Hippocampal formation (tissue), 2 donors: ENCODE measurements at regions not wholly inside any gene's neighbourhood (a gene's known extent, or its start where the extent isn't known, plus 50 kb on each side); places are given as distances from the start of the nearest gene placed in this dataset.
"Not testable (repeated sequence)": the region's sequence is repeated elsewhere in the genome, so short reads cannot be mapped to it uniquely, and the experiment has no call there.

Experiments
- DNase-seq, 2 donors: peaks; one replicate each; lab custom pipeline; 2025; lab: John Stamatoyannopoulos, UW

GRCh38 chr4:108458681-108459080, 161.7 kb upstream of the RPL34 start:
- no peak for DNase-seq

GRCh38 chr4:108454227-108454626, 166.1 kb upstream of the RPL34 start:
- DNase-seq: no peak

GRCh38 chr4:108453366-108453765, 167.0 kb upstream of the RPL34 start:
- no peak for DNase-seq

GRCh38 chr4:108450236-108450898, 170.0 kb upstream of the RPL34 start:
- no peak for DNase-seq

GRCh38 chr4:108449129-108449528, 171.2 kb upstream of the RPL34 start:
- DNase-seq: no peak

- DNase-seq: no peak
Observed at GRCh38 chr4:108446556-108446955, 173.8 kb upstream of the RPL34 start.

- no peak for DNase-seq
Observed at GRCh38 chr4:108445716-108446115, 174.7 kb upstream of the RPL34 start.

GRCh38 chr4:108443585-108443984, 176.8 kb upstream of the RPL34 start:
- no peak for DNase-seq

GRCh38 chr4:108433832-108434231, 186.5 kb upstream of the RPL34 start:
- DNase-seq: no peak

- DNase-seq: not testable (repeated sequence)
Observed at GRCh38 chr4:108433394-108433793, 187.0 kb upstream of the RPL34 start.

GRCh38 chr4:108432418-108432817, 188.0 kb upstream of the RPL34 start:
- no peak for DNase-seq

- DNase-seq: no peak
Observed at GRCh38 chr4:108431986-108432385, 188.4 kb upstream of the RPL34 start.

- DNase-seq: no peak
Observed at GRCh38 chr4:108430921-108431320, 189.5 kb upstream of the RPL34 start.

- no peak for DNase-seq
Observed at GRCh38 chr4:108429662-108430061, 190.7 kb upstream of the RPL34 start.

- DNase-seq: no peak
Observed at GRCh38 chr4:108428923-108429322, 191.5 kb upstream of the RPL34 start.

- DNase-seq: no peak
Observed at GRCh38 chr4:108427946-108428485, 192.4 kb upstream of the RPL34 start.

GRCh38 chr4:108426493-108426892, 193.9 kb upstream of the RPL34 start:
- DNase-seq: no peak

- no peak for DNase-seq
Observed at GRCh38 chr4:108425988-108426387, 194.4 kb upstream of the RPL34 start.

GRCh38 chr4:108417923-108418322, 202.5 kb upstream of the RPL34 start:
- DNase-seq: no peak

GRCh38 chr4:108416831-108417230, 203.5 kb upstream of the RPL34 start:
- DNase-seq: no peak

GRCh38 chr4:108415389-108415788, 205.0 kb upstream of the RPL34 start:
- DNase-seq: no peak

- no peak for DNase-seq
Observed at GRCh38 chr4:108411836-108412235, 208.5 kb upstream of the RPL34 start.

GRCh38 chr4:108409691-108410090, 210.7 kb upstream of the RPL34 start:
- DNase-seq: not testable (repeated sequence)

- DNase-seq: no peak
Observed at GRCh38 chr4:108405586-108405985, 214.8 kb upstream of the RPL34 start.
